ENCODE measurements at regions not wholly inside any gene's neighbourhood (a gene's known extent, or its start where the extent isn't known, plus 50 kb on each side); places are given as distances from the start of the nearest gene placed in this dataset.

GRCh38 chr17:68172461-68172954 lies 75.3 kb upstream of the AMZ2 start:
- no peak for TF ChIP-seq GATA3 (IDR thresholded peaks at IDR 0.05; ENCODE audit: low read depth, low read length)
- TF ChIP-seq GATA2 (IDR thresholded peaks at IDR 0.05; ENCODE audit: low read depth, low read length) = no peak

DNA sequence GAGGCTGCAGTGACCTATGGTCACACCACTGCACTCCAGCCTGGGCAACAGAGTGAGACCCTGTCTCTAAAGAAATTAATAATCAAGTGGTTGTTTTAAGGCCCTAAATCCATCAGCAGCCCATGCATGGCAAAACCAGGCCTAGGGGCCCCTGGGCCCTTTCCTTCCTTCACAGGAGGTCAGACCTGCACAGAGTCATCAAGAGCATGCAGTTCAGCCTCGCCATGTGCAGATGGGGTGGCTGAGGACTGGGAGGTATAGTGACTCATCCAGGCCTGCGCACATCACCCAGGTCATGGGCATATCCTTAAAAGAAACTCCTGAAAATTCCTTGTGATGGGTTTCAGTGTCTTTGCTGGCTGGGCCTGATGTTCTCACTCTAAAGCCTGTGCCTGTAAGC lies 72.4 kb upstream of the AMZ2 start:
- TF ChIP-seq GATA3 (IDR thresholded peaks at IDR 0.05; ENCODE audit: low read depth, low read length) (no peak), GATA2 (IDR thresholded peaks at IDR 0.05; ENCODE audit: low read depth, low read length) (no peak)

DNA sequence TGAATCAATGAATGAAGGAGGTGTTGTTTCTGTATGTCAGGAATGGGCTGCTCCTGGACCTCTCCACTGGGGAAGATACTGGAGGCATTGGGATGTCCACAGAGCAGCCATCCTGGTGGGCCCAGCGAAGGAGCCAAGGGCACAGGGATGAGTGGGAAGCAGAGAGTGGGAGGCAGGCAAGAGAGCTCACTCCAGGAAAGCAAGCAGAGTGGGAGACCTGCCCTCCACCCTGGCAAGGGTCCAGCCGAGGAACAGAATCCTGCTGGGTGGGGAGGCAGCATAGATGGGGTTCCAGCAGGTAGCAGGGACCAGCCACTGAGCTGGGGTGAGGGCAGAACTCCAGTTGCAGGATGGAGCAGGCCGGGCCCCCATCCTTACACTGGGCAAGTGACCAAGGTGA lies 71.9 kb upstream of the AMZ2 start:
- TF ChIP-seq GATA2 (IDR thresholded peaks at IDR 0.05; ENCODE audit: low read depth, low read length) (no peak), GATA3 (IDR thresholded peaks at IDR 0.05; ENCODE audit: low read depth, low read length) (no peak)

GRCh38 chr17:68176718-68177117 lies 71.1 kb upstream of the AMZ2 start:
- TF ChIP-seq GATA2 (IDR thresholded peaks at IDR 0.05; ENCODE audit: low read depth, low read length) = no peak
- no peak for TF ChIP-seq GATA3 (IDR thresholded peaks at IDR 0.05; ENCODE audit: low read depth, low read length)

DNA sequence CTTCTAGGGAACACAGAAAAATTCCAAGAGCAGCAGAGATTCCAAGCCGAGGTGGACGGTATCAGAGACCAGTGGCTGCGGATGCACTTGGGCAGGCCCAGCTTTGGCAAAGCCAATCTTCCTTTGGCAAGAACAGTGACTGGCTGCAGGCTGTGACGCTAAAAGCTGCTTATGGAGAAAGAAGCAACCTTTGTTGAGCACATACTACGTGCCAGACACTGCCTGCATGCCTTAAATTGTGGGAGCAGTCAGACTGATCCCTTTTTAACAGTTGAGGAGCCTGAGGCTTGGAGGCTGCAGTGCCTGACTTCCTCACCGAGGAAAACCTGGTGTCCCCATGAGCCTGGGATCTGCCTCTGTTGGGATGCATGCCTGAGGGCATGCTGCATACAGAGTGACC lies 69.0 kb upstream of the AMZ2 start:
- no peak for TF ChIP-seq GATA3 (IDR thresholded peaks at IDR 0.05; ENCODE audit: low read depth, low read length)

- TF ChIP-seq GATA2 (IDR thresholded peaks at IDR 0.05; ENCODE audit: low read depth, low read length) = no peak
- TF ChIP-seq GATA3 (IDR thresholded peaks at IDR 0.05; ENCODE audit: low read depth, low read length) = no peak
Observed at GRCh38 chr17:68179236-68179925, 68.5 kb upstream of the AMZ2 start.

GRCh38 chr17:68179926-68180285 lies 67.9 kb upstream of the AMZ2 start:
- TF ChIP-seq GATA2 (IDR thresholded peaks at IDR 0.05; ENCODE audit: low read depth, low read length) (no peak), GATA3 (IDR thresholded peaks at IDR 0.05; ENCODE audit: low read depth, low read length) (no peak)

DNA sequence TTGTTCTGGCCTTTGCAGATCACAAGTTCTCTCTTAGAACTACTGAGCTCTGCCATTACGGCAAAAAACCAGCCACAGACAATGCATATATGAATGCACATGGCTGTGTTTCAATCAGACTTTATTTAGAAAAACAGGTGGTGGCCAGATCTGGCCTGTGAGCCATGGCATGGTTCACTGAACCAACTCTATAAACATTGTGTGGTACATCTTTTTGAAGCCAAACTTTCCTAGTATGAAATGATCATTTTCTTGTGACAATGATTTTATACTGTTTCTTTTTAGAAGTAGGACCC lies 65.9 kb upstream of the AMZ2 start:
- TF ChIP-seq GATA3 (IDR thresholded peaks at IDR 0.05; ENCODE audit: low read depth, low read length) = no peak
- no peak for TF ChIP-seq GATA2 (IDR thresholded peaks at IDR 0.05; ENCODE audit: low read depth, low read length)

GRCh38 chr17:68182940-68183551 lies 64.8 kb upstream of the AMZ2 start:
- TF ChIP-seq GATA2 (IDR thresholded peaks at IDR 0.05; ENCODE audit: low read depth, low read length) (no peak), GATA3 (IDR thresholded peaks at IDR 0.05; ENCODE audit: low read depth, low read length) (no peak)

DNA sequence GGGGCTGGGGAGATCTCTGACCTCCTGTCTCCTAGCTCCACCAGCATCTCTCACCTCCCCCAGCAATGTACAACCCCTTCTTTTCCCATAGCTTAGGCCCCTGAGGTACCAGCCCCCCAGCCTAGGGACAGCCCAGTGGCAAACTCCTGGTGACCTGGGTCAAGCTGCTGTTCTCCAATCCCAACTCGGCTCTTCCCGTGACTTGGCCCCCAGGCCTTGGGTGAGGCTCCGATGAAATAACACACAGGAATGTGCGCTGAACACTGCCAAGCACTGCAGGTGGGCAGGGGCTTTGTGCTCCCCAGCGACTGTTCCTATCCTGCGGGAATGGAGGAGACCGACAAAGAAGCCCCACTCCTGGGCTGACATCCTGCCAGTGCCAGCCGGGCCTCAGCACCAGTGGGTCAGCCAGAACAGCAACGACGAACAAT lies 63.7 kb upstream of the AMZ2 start:
- TF ChIP-seq GATA2 (IDR thresholded peaks at IDR 0.05; ENCODE audit: low read depth, low read length) (no peak), GATA3 (IDR thresholded peaks at IDR 0.05; ENCODE audit: low read depth, low read length) (no peak)

GRCh38 chr17:68184816-68185436 lies 62.9 kb upstream of the AMZ2 start:
- TF ChIP-seq GATA2 (IDR thresholded peaks at IDR 0.05; ENCODE audit: low read depth, low read length) (no peak), GATA3 (IDR thresholded peaks at IDR 0.05; ENCODE audit: low read depth, low read length) (no peak)

- TF ChIP-seq GATA2 (IDR thresholded peaks at IDR 0.05; ENCODE audit: low read depth, low read length) (no peak), GATA3 (IDR thresholded peaks at IDR 0.05; ENCODE audit: low read depth, low read length) (no peak)
Observed at GRCh38 chr17:68185820-68186219, 62.0 kb upstream of the AMZ2 start.

DNA sequence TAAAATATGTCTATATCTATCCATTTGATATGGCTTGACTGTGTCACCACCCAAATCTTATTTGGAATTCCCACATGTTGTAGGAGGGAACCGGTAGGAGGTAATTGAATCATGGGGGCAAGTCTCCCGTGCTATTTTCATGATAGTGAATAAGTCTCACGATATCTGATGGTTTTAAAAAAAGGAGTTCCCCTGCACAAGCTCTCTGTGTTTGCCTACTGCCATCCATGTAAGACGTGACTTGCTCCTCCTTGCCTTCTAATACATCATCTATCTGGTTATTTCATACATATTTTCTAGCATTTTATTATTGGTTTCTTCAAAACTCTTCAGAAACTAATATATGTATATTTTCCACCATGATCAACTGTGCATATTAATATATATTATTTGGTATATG lies 57.3 kb upstream of the AMZ2 start:
- TF ChIP-seq GATA3 (IDR thresholded peaks at IDR 0.05; ENCODE audit: low read depth, low read length) (no peak), GATA2 (IDR thresholded peaks at IDR 0.05; ENCODE audit: low read depth, low read length) (no peak)

GRCh38 chr17:68195667-68196393 lies 52.0 kb upstream of the AMZ2 start:
- TF ChIP-seq GATA3 (IDR thresholded peaks at IDR 0.05; ENCODE audit: low read depth, low read length) (no peak), GATA2 (IDR thresholded peaks at IDR 0.05; ENCODE audit: low read depth, low read length) (no peak)

Data from SH-SY5Y (cell line).